Uterus (tissue), 2 donors: ENCODE measurements at regions not wholly inside any gene's neighbourhood (a gene's known extent, or its start where the extent isn't known, plus 50 kb on each side); places are given as distances from the start of the nearest gene placed in this dataset.

Experiments used
- CTCF ChIP-seq, 4 experiments: fragments of 200-600 bp in 2 of 4; fragments of 450-650 bp in 2 of 4; sonication (generic) in 2 of 4; IDR thresholded peaks; one replicate each; pipeline ENCODE4 v1.5.1; 2016 to 2019; ENCODE audit warnings: antibody characterized with exemption in 4 of 4, mild to moderate bottlenecking in 2 of 4, moderate library complexity in 1 of 4
- POLR2A ChIP-seq, 2 donors: fragments of 450-650 bp; IDR thresholded peaks; one replicate each; pipeline ENCODE4 v1.6.1; 2016; ENCODE audit warnings: antibody characterized with exemption in 2 of 2, mild to moderate bottlenecking in 1 of 2, moderate library complexity in 1 of 2

GRCh38 chrX:9330249-9330982 is 134.4 kb upstream of the TBL1X start:
- TF ChIP-seq CTCF (IDR thresholded peaks at IDR 0.05): no peak
- no peak for TF ChIP-seq POLR2A (IDR thresholded peaks at IDR 0.05)
